Activated CD4-positive, alpha-beta T cell treated with anti-CD3 and anti-CD28 coated beads, Interleukin-10, Interleukin-2, amounts not matched to agents 100 ng/mL and 50 ng/mL, durations not matched to agents 16 hours and 8 hours (primary cell): ENCODE measurements at regions not wholly inside any gene's neighbourhood (a gene's known extent, or its start where the extent isn't known, plus 50 kb on each side); places are given as distances from the start of the nearest gene placed in this dataset.
"Not testable (repeated sequence)": the region's sequence is repeated elsewhere in the genome, so short reads cannot be mapped to it uniquely, and the experiment has no call there.

Experiments used
- DNase-seq: peaks from one replicate; pipeline ENCODE4 v3.0.0-alpha.2; 2020

GRCh38 chr3:67167481-67167880 is 169.4 kb downstream of the KBTBD8 start:
- DNase-seq, result no peak

GRCh38 chr3:67171841-67172240 is 173.7 kb downstream of the KBTBD8 start:
- DNase-seq, result no peak

- not testable (repeated sequence) for DNase-seq
Observed at GRCh38 chr3:67173130-67173529, 175.0 kb downstream of the KBTBD8 start.

GRCh38 chr3:67176396-67176795 is 178.3 kb downstream of the KBTBD8 start:
- no peak for DNase-seq

- no peak for DNase-seq
Observed at GRCh38 chr3:67192466-67192865, 194.4 kb downstream of the KBTBD8 start.

GRCh38 chr3:67196677-67197076 is 198.6 kb downstream of the KBTBD8 start:
- no peak for DNase-seq

- no peak for DNase-seq
Observed at GRCh38 chr3:67198374-67198773, 200.3 kb downstream of the KBTBD8 start.

- no peak for DNase-seq
Observed at GRCh38 chr3:67200618-67201017, 202.5 kb downstream of the KBTBD8 start.

- no peak for DNase-seq
Observed at GRCh38 chr3:67201026-67201425, 202.9 kb downstream of the KBTBD8 start.

- DNase-seq, result no peak
Observed at GRCh38 chr3:67202053-67202452, 203.9 kb downstream of the KBTBD8 start.

- no peak for DNase-seq
Observed at GRCh38 chr3:67204951-67205350, 206.8 kb downstream of the KBTBD8 start.

GRCh38 chr3:67215690-67216089 is 217.6 kb downstream of the KBTBD8 start:
- no peak for DNase-seq

GRCh38 chr3:67227030-67227429 is 228.9 kb downstream of the KBTBD8 start:
- DNase-seq, result no peak

- DNase-seq, result no peak
Observed at GRCh38 chr3:67228136-67228535, 230.0 kb downstream of the KBTBD8 start.

GRCh38 chr3:67232642-67233041 is 234.5 kb downstream of the KBTBD8 start:
- no peak for DNase-seq

- no peak for DNase-seq
Observed at GRCh38 chr3:67239353-67239752, 241.2 kb downstream of the KBTBD8 start.

- no peak for DNase-seq
Observed at GRCh38 chr3:67241084-67241483, 243.0 kb downstream of the KBTBD8 start.

- no peak for DNase-seq
Observed at GRCh38 chr3:67244130-67244529, 246.0 kb downstream of the KBTBD8 start.

GRCh38 chr3:67245545-67245944 is 247.4 kb downstream of the KBTBD8 start:
- no peak for DNase-seq

- no peak for DNase-seq
Observed at GRCh38 chr3:67248726-67249125, 250.6 kb downstream of the KBTBD8 start.

GRCh38 chr3:67252906-67253305 is 254.8 kb downstream of the KBTBD8 start:
- not testable (repeated sequence) for DNase-seq

GRCh38 chr3:67278015-67278618 is 280.0 kb downstream of the KBTBD8 start:
- no peak for DNase-seq

GRCh38 chr3:67286586-67286985 is 288.5 kb downstream of the KBTBD8 start:
- DNase-seq, result no peak

- DNase-seq, result no peak
Observed at GRCh38 chr3:67288466-67289106, 290.5 kb downstream of the KBTBD8 start.

- DNase-seq, result no peak
Observed at GRCh38 chr3:67289626-67290025, 291.5 kb downstream of the KBTBD8 start.
